Skin of body (tissue), 1 donor: ENCODE measurements at regions not wholly inside any gene's neighbourhood (a gene's known extent, or its start where the extent isn't known, plus 50 kb on each side); places are given as distances from the start of the nearest gene placed in this dataset.

Experiments
- DNase-seq: peaks from one replicate; lab custom pipeline; 2025; lab: John Stamatoyannopoulos, UW

- DNase-seq, result no peak
These were observed 82.9 kb upstream of the CCDC85A start for GRCh38 chr2:56100791-56101312.

GRCh38 chr2:56102098-56102497 lies 81.7 kb upstream of the CCDC85A start:
- DNase-seq, result no peak

GRCh38 chr2:56102866-56103265 lies 80.9 kb upstream of the CCDC85A start:
- DNase-seq, result no peak

GRCh38 chr2:56104962-56105361 lies 78.8 kb upstream of the CCDC85A start:
- no peak for DNase-seq

GRCh38 chr2:56107502-56108220 lies 76.1 kb upstream of the CCDC85A start:
- DNase-seq, result no peak

- no peak for DNase-seq
These were observed 75.0 kb upstream of the CCDC85A start for GRCh38 chr2:56108806-56109205.

- no peak for DNase-seq
These were observed 73.8 kb upstream of the CCDC85A start for GRCh38 chr2:56109994-56110393.

- DNase-seq, result no peak
These were observed 70.3 kb upstream of the CCDC85A start for GRCh38 chr2:56113382-56113975.

- no peak for DNase-seq
These were observed 66.0 kb upstream of the CCDC85A start for GRCh38 chr2:56117764-56118163.

- DNase-seq, result no peak
These were observed 65.3 kb upstream of the CCDC85A start for GRCh38 chr2:56118474-56118873.

GRCh38 chr2:56121995-56122394 lies 61.8 kb upstream of the CCDC85A start:
- no peak for DNase-seq

GRCh38 chr2:56123538-56123937 lies 60.3 kb upstream of the CCDC85A start:
- DNase-seq, result no peak

GRCh38 chr2:56127010-56127409 lies 56.8 kb upstream of the CCDC85A start:
- no peak for DNase-seq

- DNase-seq, result peak; percentile 65
These were observed 56.2 kb upstream of the CCDC85A start for GRCh38 chr2:56127463-56128152.

- DNase-seq, result no peak
These were observed 55.6 kb upstream of the CCDC85A start for GRCh38 chr2:56128235-56128634.

- DNase-seq, result no peak
These were observed 53.2 kb upstream of the CCDC85A start for GRCh38 chr2:56130463-56131070.

- peak; percentile 15 for DNase-seq
These were observed 51.7 kb upstream of the CCDC85A start for GRCh38 chr2:56132138-56132537.

- no peak for DNase-seq
These were observed 50.3 kb upstream of the CCDC85A start for GRCh38 chr2:56133441-56133840.

- no peak for DNase-seq
These were observed 49.7 kb upstream of the CCDC85A start for GRCh38 chr2:56133931-56134629.
